HUDEP-2 (cell line): ENCODE measurements at regions not wholly inside any gene's neighbourhood (a gene's known extent, or its start where the extent isn't known, plus 50 kb on each side); places are given as distances from the start of the nearest gene placed in this dataset.

ENCODE experiments used
- DNase-seq, 76 experiments: peaks; one replicate each; lab custom pipeline; 2025; ENCODE audit not compliant: unreplicated experiment in 76 of 76; lab: John Stamatoyannopoulos, UW

GRCh38 chr18:40993363-40993762, 961.7 kb upstream of the PIK3C3 start:
- DNase-seq = no peak

- DNase-seq = no peak
Measured at GRCh38 chr18:40987581-40987980, 967.5 kb upstream of the PIK3C3 start.

GRCh38 chr18:40985436-40985835, 969.6 kb upstream of the PIK3C3 start:
- no peak for DNase-seq

GRCh38 chr18:40984856-40985255, 970.2 kb upstream of the PIK3C3 start:
- DNase-seq = no peak

- DNase-seq = no peak
Measured at GRCh38 chr18:40983835-40984234, 971.2 kb upstream of the PIK3C3 start.

- DNase-seq = no peak
Measured at GRCh38 chr18:40980171-40980570, 974.9 kb upstream of the PIK3C3 start.

GRCh38 chr18:40976050-40976449, 979.0 kb upstream of the PIK3C3 start:
- DNase-seq = no peak

- DNase-seq = no peak
Measured at GRCh38 chr18:40974448-40974847, 980.6 kb upstream of the PIK3C3 start.

GRCh38 chr18:40962784-40963183, 992.2 kb upstream of the PIK3C3 start:
- DNase-seq = no peak

- DNase-seq = no peak
Measured at GRCh38 chr18:40957533-40958070, 997.4 kb upstream of the PIK3C3 start.

- DNase-seq = no peak
Measured at GRCh38 chr18:40956213-40956612, 998.8 kb upstream of the PIK3C3 start.

- DNase-seq = no peak
Measured at GRCh38 chr18:40955351-40955750, 999.7 kb upstream of the PIK3C3 start.

- DNase-seq = no peak
Measured at GRCh38 chr18:40949114-40949950, 1005.7 kb upstream of the PIK3C3 start.

GRCh38 chr18:40944576-40944975, 1010.5 kb upstream of the PIK3C3 start:
- no peak for DNase-seq

- no peak for DNase-seq
Measured at GRCh38 chr18:40939656-40940515, 1015.1 kb upstream of the PIK3C3 start.

GRCh38 chr18:40938615-40939014, 1016.4 kb upstream of the PIK3C3 start:
- no peak for DNase-seq

- DNase-seq = no peak
Measured at GRCh38 chr18:40937386-40937785, 1017.6 kb upstream of the PIK3C3 start.

GRCh38 chr18:40935423-40935822, 1019.6 kb upstream of the PIK3C3 start:
- DNase-seq = peak in 16 of 76 experiments; percentile 1 to 63 (median 24)

- DNase-seq = no peak
Measured at GRCh38 chr18:40932862-40933261, 1022.2 kb upstream of the PIK3C3 start.

GRCh38 chr18:40930211-40930882, 1024.7 kb upstream of the PIK3C3 start:
- DNase-seq = no peak

GRCh38 chr18:40929399-40929798, 1025.6 kb upstream of the PIK3C3 start:
- no peak for DNase-seq
